Right lobe of liver (tissue), 4 donors: ENCODE measurements at regions not wholly inside any gene's neighbourhood (a gene's known extent, or its start where the extent isn't known, plus 50 kb on each side); places are given as distances from the start of the nearest gene placed in this dataset.

ENCODE experiments used
- CTCF ChIP-seq, 4 donors: fragments of 200-600 bp in 3 of 4; fragments of 450-650 bp in 1 of 4; IDR thresholded peaks; one replicate each; pipeline versions ENCODE4 v1.5.1 to v1.8.0; 2016 to 2022; ENCODE audit warnings: antibody characterized with exemption in 4 of 4, mild to moderate bottlenecking in 2 of 4
- POLR2A ChIP-seq: fragments of 450-650 bp; IDR thresholded peaks from one replicate; pipeline ENCODE4 v1.6.1; 2017; ENCODE audit warnings: antibody characterized with exemption, mild to moderate bottlenecking
- donor health status: DM: no; HTN: no; CAD: no.
- donor health status: DM: no; HTN: no; CAD: no.
- donor health status: DM: no; HTN: yes; CAD: no.

GRCh38 chr10:118977022-118977599 is 52.4 kb upstream of the NANOS1 start:
- no peak for TF ChIP-seq CTCF (IDR thresholded peaks at IDR 0.05)
- TF ChIP-seq POLR2A, result no peak
